ENCODE measurements at regions not wholly inside any gene's neighbourhood (a gene's known extent, or its start where the extent isn't known, plus 50 kb on each side); places are given as distances from the start of the nearest gene placed in this dataset.

DNA sequence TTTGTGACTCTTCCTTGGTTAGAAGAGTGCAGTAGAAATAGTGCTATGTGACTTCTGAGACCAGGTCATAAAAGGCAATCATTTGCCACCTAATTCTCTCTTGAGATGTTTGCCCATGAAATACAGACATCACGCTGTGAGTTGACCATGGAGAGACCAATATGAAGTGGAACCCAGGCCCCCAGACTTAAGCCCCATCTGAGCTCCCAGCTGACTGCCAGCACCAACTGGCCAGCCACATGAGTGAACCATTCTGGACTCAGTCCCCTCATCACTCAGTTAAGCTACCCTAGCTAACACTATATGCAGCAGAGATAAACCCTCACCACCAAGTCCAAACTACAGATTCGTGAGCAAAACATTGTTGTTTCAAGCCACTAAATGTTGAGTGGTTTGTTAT lies 60.7 kb upstream of the NIPBL start:
- Mint-ChIP-seq H3K27me3 (peaks cover 3% of the 10 kb centered on the region), H3K27ac (no peak overlapping the region), H3K4me3 (no peak overlapping the region), H3K36me3 (no peaks in the 10 kb centered on the region), H3K4me1 (no peaks in the 10 kb centered on the region), H3K9me3 (peaks cover 3% of the 10 kb centered on the region)

DNA sequence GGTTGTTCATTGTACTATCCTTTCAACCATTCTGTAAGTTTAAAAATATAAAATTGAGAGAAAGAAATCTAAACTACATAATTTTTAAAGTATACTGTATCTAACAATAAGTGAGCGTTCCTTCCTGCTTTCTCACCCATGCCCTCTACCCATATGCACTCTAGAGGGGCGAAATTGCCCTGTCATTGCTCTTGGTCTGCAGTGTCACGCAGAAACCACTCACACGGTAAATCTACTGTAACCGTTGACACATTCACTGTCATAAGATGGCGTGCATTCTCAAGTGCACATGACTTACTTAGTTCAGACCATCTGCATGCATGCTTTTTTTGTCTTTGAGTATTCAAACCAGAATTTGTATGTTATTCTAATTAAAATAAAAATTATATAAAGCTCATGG lies 55.7 kb upstream of the NIPBL start:
- H3K4me1 Mint-ChIP-seq, result no peaks in the 10 kb centered on the region
- peaks cover under 1% of the 10 kb centered on the region for H3K36me3 Mint-ChIP-seq
- H3K9me3 Mint-ChIP-seq, result peaks cover 6% of the 10 kb centered on the region
- no peak overlapping the region for H3K4me3 Mint-ChIP-seq
- no peak overlapping the region for H3K27ac Mint-ChIP-seq
- H3K27me3 Mint-ChIP-seq, result peaks cover 12% of the 10 kb centered on the region

GRCh38 chr5:36826694-36827093 lies 49.9 kb upstream of the NIPBL start:
- Mint-ChIP-seq H3K27ac (no peak overlapping the region), H3K27me3 (peaks cover 23% of the 10 kb centered on the region)

More at GRCh38 chr5:36826694-36827093, 49.9 kb upstream of the NIPBL start:
- no peaks in the 10 kb centered on the region for H3K4me1 Mint-ChIP-seq
- H3K36me3 Mint-ChIP-seq, result peaks cover 2% of the 10 kb centered on the region
- peaks cover 6% of the 10 kb centered on the region for H3K9me3 Mint-ChIP-seq
- H3K4me3 Mint-ChIP-seq, result no peak overlapping the region
